HG03135 (cell line): ENCODE measurements at regions not wholly inside any gene's neighbourhood (a gene's known extent, or its start where the extent isn't known, plus 50 kb on each side); places are given as distances from the start of the nearest gene placed in this dataset.

Source experiments
- ATAC-seq: cut with Tn5 transposase; IDR thresholded peaks from one replicate; pipeline ENCODE4 v1.9.1; 2021; ENCODE audit warnings: mild to moderate bottlenecking, moderate library complexity; ENCODE audit not compliant: unreplicated experiment

GRCh38 chrX:10021461-10022272 is 54.5 kb downstream of the CLDN34 start:
- ATAC-seq, result no peak

- ATAC-seq, result no peak
Measured at GRCh38 chrX:10022273-10022541, 55.0 kb downstream of the CLDN34 start.

GRCh38 chrX:10022580-10023245 is 55.6 kb downstream of the CLDN34 start:
- no peak for ATAC-seq

GRCh38 chrX:10023821-10024220 is 56.7 kb downstream of the CLDN34 start:
- ATAC-seq, result no peak

GRCh38 chrX:10025742-10026493 is 58.8 kb downstream of the CLDN34 start:
- no peak for ATAC-seq

- no peak for ATAC-seq
Measured at GRCh38 chrX:10028283-10029104, 61.3 kb downstream of the CLDN34 start.

- no peak for ATAC-seq
Measured at GRCh38 chrX:10030570-10030969, 63.4 kb downstream of the CLDN34 start.

GRCh38 chrX:10031746-10032145 is 64.6 kb downstream of the CLDN34 start:
- no peak for ATAC-seq

GRCh38 chrX:10032147-10032546 is 65.0 kb downstream of the CLDN34 start:
- no peak for ATAC-seq

GRCh38 chrX:10033375-10034007 is 66.3 kb downstream of the CLDN34 start:
- no peak for ATAC-seq

GRCh38 chrX:10034740-10035260 is 67.6 kb downstream of the CLDN34 start:
- no peak for ATAC-seq

- no peak for ATAC-seq
Measured at GRCh38 chrX:10038585-10038984, 71.4 kb downstream of the CLDN34 start.

- ATAC-seq, result no peak
Measured at GRCh38 chrX:10039821-10040793, 72.9 kb downstream of the CLDN34 start.

GRCh38 chrX:10040961-10041360 is 73.8 kb downstream of the CLDN34 start:
- no peak for ATAC-seq

- ATAC-seq, result no peak
Measured at GRCh38 chrX:10041383-10041782, 74.2 kb downstream of the CLDN34 start.

- ATAC-seq, result no peak
Measured at GRCh38 chrX:10042055-10042454, 74.9 kb downstream of the CLDN34 start.

- no peak for ATAC-seq
Measured at GRCh38 chrX:10043386-10043785, 76.2 kb downstream of the CLDN34 start.

- ATAC-seq, result no peak
Measured at GRCh38 chrX:10044021-10044420, 76.9 kb downstream of the CLDN34 start.

GRCh38 chrX:10045327-10046000 is 78.3 kb downstream of the CLDN34 start:
- no peak for ATAC-seq
